ENCODE measurements at regions not wholly inside any gene's neighbourhood (a gene's known extent, or its start where the extent isn't known, plus 50 kb on each side); places are given as distances from the start of the nearest gene placed in this dataset.
"Not testable (repeated sequence)": the region's sequence is repeated elsewhere in the genome, so short reads cannot be mapped to it uniquely, and the experiment has no call there.

DNA sequence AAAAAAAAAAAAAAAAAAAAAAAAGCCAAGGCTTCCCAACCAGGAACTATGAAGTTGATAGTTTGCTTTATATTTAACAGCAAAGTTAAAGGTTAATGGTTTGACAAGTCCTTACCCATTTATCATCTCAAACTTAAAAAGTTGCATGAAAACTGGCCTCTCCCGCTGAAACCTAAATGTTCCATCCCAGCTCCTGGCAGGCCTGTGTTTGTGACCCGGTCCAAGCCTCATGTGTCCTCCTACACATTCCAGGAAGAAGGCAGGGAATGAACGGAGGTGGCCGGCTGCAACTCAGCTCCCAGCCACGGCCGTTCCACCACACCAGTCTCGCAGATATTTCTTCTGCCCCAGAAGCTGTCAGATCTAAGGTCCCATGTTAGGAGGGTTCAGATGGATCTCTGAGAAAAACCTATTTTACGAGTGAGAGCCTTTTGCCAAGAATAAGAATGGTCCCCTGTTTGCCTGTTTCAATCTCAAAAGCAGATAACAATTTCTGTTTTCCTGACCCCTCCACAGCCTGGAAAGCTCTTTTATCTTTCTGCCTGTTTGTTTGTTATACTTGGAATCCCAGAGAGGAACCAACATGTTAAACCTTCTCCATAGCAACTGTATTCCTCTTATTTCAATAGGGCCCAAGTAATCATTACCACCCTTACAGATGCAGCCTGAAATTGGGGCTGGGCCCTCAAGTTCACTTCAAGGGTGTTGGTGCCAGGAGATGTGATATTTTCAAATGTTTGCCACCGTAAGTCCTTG, 56.5 kb downstream of the KCTD12 start:
- no peak for DNase-seq

- DNase-seq = no peak
These were observed 57.9 kb downstream of the KCTD12 start for GRCh38 chr13:76828316-76828741.

GRCh38 chr13:76826527-76826926, 59.7 kb downstream of the KCTD12 start:
- DNase-seq = no peak

DNA sequence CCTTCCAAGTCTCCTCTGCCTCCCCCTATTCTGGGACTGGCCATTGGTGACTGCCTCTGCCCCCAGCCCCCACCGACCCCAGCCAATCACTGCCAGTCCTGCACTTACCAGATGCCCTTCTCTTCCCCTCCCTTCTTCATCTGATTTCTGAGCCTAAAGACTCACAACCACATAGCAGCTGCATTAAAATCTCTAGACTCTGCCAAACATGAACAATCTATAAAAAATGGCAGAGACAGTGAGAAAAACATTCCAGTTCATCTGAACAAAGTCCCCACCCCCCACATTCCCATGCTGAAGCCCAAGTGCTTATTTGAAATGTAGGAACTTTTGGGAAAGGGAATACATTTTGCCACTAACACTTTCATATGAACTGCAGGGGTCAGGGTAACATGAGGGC, 60.8 kb downstream of the KCTD12 start:
- DNase-seq = peak; percentile 74

- no peak for DNase-seq
These were observed 62.2 kb downstream of the KCTD12 start for GRCh38 chr13:76823969-76824368.

DNA sequence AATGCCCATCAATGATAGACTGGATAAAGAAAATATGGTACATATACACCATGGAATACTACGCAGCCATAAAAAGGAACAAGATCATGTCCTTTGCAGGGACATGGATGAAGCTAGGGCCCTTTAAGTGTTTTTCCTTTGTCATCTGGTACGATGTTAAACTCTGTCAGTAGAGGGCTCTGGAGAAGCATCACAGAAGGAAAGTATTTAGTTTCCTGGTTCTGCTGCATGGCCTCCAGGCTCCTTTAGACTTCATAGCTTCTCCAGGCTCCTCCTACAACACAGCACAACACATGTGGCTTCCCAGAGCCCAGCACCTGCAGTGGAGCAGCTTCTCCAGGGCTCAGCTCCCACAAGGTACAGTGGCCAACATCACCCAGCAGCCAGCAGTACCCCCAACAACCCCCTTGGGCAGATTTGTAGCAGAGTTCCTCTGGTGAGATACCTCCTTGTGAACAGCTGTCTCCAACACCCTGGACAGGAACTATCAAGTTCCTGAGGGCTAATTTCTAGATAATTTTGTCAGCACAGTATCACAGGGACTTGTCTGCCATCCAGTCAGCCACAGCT, 63.4 kb downstream of the KCTD12 start:
- DNase-seq = peak; percentile 55

- not testable (repeated sequence) for DNase-seq
These were observed 65.0 kb downstream of the KCTD12 start for GRCh38 chr13:76821222-76821621.

- peak; percentile 24 for DNase-seq
These were observed 65.4 kb downstream of the KCTD12 start for GRCh38 chr13:76820759-76821158.

DNA sequence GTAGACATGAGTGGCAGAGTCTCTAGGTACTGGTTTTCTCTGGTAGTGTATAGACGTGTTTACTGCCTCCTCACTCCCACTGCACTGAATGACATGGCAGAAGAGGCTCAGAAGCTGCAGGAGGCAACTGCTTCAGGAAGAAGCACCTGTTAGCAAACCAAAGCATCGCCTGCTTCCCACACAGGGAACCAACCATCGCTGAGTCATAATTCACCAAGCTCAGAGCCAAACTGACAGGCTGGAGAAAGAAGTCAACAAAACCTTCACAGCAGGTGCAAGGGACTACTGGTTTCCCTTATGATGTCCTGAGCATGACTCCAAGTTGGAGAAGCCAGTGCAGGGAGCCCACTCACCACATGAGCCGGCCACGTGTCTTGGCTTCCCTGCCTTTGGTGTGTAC, 69.8 kb downstream of the KCTD12 start:
- DNase-seq = no peak

DNA sequence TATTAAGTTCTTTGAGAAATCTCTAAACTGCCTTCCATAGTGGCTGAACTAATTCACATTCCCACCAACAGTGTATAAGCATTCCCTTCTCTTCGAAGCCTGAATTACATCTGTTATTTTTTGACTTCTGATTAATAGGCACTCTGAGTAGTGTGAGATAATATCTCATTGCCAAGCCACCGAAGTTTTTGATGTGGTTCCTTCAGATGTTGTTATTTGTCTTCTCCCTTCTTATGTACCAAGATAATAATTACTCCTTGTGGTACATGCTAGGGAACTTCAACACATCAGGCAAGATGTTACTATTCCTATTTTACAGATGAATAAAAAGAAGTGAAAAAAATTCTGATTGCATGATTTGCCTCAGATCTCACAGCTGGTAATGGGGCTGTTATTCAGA, 70.9 kb downstream of the KCTD12 start:
- no peak for DNase-seq

GRCh38 chr13:76813891-76814290, 72.3 kb downstream of the KCTD12 start:
- no peak for DNase-seq

DNA sequence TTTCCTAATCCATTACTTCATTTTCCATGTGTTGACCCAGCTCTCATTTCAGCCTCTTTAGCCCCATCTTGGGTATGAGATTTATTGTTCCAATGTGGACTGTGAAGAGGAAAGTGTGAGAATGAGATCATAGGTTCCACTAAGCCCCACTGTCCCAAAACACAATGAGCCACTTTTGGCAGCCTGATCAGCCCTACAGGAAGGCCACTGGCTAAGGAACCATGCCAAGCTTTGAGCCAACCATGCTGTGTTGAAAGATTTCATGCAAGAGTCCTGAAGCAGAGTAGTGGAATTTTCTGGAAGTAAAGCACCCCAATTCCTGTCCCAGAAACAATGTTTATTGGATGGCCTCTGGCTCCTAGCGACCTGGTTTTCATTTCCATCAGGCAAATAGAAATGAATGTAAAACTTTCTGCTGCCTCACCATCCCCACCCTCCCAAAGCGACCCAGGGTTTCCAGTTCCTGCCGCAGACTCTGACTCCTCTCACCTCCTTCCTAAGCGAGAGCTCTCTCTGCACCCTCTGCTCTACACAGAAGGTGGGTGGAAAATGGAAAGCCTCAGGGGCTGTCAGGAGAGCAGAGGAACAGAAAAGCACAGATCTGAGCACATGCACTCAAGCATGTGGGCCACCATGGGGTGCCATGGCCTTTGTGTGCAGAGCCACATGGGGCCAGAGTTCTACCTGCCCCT, 73.1 kb downstream of the KCTD12 start:
- no peak for DNase-seq

DNA sequence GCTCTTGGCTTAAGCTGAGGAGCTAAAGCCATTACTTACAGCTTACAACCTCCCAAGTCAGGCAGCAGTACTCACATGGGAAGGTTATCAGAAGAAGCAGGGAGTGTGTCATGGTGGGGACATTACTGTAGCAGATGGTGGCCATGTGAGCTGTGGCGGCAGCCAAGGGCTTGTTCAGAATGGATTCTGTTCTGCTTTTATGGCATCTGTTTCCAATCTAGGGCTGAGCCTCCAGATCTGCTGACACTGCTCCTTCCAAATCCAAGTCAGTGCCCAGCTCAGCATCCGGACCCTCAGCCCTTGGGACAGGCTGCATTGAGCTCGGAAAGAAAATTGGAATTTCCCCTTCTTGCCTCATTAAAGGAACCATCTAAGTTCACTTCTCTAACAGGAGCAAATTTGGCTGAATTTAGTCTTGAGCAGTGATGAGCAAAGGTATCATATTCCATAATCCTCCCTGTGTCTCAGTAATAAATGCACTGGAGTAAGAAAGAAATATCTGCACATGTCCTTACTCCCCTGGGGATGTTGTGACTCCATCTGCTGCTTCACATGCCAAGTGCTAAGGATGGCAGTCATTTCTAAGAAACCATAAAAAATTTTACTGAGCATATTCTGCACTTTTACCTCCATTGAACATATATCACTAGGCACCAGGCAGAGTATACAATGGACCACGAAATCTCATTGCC, 73.9 kb downstream of the KCTD12 start:
- peak; percentile 75 for DNase-seq

- no peak for DNase-seq
These were observed 76.8 kb downstream of the KCTD12 start for GRCh38 chr13:76809389-76809788.

DNA sequence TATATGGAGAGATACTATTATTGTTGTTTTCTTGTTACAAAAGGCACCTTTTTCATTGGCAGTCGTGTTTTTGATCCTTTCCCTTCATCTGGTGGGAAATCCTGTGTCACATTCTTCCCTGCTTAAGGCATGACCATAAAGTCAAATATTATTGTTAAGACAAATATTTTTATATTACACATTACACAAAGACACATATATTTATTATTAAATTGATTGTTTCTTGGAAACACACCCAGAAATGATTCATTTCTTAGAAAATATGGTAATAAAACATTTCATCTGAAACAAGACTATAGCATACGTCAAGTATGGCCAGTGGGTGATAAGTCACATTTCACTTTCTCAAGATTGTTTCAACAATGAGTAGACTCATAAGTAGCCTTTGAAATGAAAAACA, 77.3 kb downstream of the KCTD12 start:
- DNase-seq = peak; percentile 48

DNA sequence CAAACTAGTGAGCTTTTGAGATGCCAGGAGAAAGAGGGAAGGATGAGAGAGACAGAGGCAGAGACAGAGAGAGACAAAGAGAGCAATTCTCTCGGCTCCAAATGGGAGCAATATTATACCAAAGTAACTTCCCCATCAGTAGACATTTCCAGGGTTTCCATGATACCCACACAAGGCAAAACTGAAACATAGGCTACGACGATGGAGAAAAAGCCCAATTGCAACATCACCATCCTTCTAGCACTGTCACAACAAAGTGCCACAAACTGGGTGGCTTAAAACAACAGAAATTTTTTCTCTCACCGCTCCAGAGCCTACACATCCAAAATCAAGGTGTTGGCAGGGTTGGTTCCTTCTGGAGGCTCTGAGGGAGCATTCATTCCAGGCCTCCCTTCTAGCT, 81.4 kb downstream of the KCTD12 start:
- DNase-seq = no peak

GRCh38 chr13:76803831-76804230, 82.4 kb downstream of the KCTD12 start:
- DNase-seq = no peak

GRCh38 chr13:76800943-76801342, 85.3 kb downstream of the KCTD12 start:
- no peak for DNase-seq

DNA sequence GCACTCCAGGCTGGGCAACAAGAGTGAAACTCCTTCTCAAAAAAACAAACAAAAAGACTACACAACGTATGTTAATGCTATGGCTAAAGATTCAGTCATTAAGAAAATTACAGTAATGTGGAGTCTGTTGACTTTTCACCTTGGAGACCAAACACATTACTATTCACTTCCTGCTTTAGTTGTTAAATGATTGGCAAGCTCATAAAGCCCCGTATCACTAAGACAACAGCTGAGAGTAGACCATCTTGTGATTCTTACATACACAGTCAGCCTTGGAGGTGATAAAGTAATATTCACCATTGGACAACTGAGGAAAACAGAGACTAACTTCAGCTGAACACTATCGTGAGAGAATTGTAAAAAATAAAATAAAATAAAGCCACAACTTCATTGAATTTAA, 86.5 kb downstream of the KCTD12 start:
- no peak for DNase-seq

DNA sequence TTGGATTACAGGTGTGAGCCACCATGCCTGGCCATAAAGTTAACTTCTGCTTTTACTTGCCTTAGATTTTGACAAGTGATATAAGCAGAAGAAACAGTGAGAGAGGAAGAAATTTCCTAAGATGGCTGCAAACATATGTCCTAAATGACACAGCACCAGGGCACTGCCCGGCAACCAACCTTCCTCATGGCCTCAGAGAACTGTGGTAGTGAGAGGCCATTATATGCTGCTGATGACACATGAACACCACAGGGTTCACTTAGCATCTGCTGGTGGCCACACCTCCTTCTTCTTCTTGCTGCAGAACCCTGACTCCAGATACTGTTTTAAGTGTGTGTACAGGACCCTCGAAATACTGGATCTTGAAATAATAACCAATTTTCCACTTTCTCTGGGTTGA, 88.2 kb downstream of the KCTD12 start:
- DNase-seq = no peak

DNA sequence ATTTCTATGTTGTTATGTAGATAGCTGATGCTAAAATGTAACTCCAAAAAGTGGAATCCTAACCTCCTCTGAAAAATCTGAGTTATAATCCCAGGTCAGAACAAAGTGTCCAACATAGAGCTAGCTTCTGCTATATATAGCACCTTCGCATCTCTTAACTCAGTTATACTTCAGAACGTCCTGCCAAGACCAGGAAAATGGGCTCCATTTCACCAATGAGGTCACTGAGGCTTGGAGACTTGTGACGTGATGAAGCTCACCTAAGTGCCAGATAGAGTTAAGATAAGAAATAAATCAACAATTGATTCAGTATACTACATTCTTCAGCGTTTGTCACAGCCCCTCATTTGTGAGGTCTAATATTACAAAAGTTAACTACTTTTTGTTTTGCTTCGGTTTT, 88.8 kb downstream of the KCTD12 start:
- no peak for DNase-seq

GRCh38 chr13:76796851-76797250, 89.4 kb downstream of the KCTD12 start:
- DNase-seq = no peak

All from fibroblast of skin of right quadriceps (primary cell).